GM12892 (cell line): ENCODE measurements at regions not wholly inside any gene's neighbourhood (a gene's known extent, or its start where the extent isn't known, plus 50 kb on each side); places are given as distances from the start of the nearest gene placed in this dataset.

ENCODE experiments used
- POLR2A ChIP-seq: IDR thresholded peaks from 2 replicates; pipeline ENCODE4 v1.6.1; 2011; ENCODE audit warnings: low read depth, low read length, control low read depth
- POLR2AphosphoS5 ChIP-seq: IDR thresholded peaks from 2 replicates; pipeline ENCODE4 v1.6.1; 2011; ENCODE audit warnings: low read depth, low read length, control low read depth

DNA sequence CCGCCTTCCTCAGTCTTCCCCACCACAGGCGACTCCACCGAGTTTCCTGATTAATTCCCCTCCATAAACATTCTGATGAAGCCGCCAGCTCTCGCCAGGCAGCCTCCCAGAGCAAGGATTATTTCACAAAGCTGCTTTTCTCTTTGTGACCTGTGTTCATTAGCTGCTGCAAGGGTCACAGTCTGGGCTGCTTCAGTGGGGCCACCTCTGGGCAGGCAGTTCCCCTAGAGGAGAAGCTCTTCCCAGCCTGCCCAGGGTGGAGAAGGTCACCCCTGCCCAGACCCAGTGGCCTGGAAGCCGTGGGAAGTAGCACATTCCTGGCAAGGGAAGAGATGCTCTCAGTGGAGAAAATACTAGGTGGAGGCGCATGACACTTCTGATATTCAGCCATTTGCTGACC is 58.4 kb upstream of the RAPGEF1 start:
- TF ChIP-seq POLR2A = no peak
- TF ChIP-seq POLR2AphosphoS5 = no peak
